ENCODE measurements at regions not wholly inside any gene's neighbourhood (a gene's known extent, or its start where the extent isn't known, plus 50 kb on each side); places are given as distances from the start of the nearest gene placed in this dataset.

GRCh38 chr3:178060407-178060806, 475.8 kb upstream of the KCNMB2 start:
- TF ChIP-seq, protein P1, sequence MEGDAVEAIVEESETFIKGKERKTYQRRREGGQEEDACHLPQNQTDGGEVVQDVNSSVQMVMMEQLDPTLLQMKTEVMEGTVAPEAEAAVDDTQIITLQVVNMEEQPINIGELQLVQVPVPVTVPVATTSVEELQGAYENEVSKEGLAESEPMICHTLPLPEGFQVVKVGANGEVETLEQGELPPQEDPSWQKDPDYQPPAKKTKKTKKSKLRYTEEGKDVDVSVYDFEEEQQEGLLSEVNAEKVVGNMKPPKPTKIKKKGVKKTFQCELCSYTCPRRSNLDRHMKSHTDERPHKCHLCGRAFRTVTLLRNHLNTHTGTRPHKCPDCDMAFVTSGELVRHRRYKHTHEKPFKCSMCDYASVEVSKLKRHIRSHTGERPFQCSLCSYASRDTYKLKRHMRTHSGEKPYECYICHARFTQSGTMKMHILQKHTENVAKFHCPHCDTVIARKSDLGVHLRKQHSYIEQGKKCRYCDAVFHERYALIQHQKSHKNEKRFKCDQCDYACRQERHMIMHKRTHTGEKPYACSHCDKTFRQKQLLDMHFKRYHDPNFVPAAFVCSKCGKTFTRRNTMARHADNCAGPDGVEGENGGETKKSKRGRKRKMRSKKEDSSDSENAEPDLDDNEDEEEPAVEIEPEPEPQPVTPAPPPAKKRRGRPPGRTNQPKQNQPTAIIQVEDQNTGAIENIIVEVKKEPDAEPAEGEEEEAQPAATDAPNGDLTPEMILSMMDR (IDR thresholded peaks at IDR 0.05), result no peak
- H3K4me3 ChIP-seq, result no peak overlapping the region
- intact Hi-C loops (cut with DNase I), result no loop called here
- H3K4me1 ChIP-seq, result no peaks in the 10 kb centered on the region
- H3K9me3 ChIP-seq, result no peaks in the 10 kb centered on the region
- no peaks in the 10 kb centered on the region for H3K36me3 ChIP-seq (ENCODE audit: insufficient read depth in 1 of 2, low read depth in 1 of 2)
- no peak for DNase-seq
- no peaks in the 10 kb centered on the region for H3K27me3 ChIP-seq (ENCODE audit: insufficient read depth in 3 of 3, low read length in 2 of 3)
- WGBS, 3 donors, result 38 to 59% (median 57%) methylated on average over 2 of the region's 2 CpGs
- peak; percentile 33 to 72 (median 54) for ATAC-seq
- H3K27ac ChIP-seq, result no peak overlapping the region

GRCh38 chr3:178062126-178062525, 474.1 kb upstream of the KCNMB2 start:
- no peaks in the 10 kb centered on the region for H3K36me3 ChIP-seq (ENCODE audit: insufficient read depth in 1 of 2, low read depth in 1 of 2)
- no peaks in the 10 kb centered on the region for H3K27me3 ChIP-seq (ENCODE audit: insufficient read depth in 3 of 3, low read length in 2 of 3)
- ATAC-seq (no peak), DNase-seq (no peak)
- intact Hi-C loops (cut with DNase I), result no loop called here
- H3K9me3 ChIP-seq, result peaks cover 6% of the 10 kb centered on the region
- no peaks in the 10 kb centered on the region for H3K4me1 ChIP-seq
- H3K4me3 ChIP-seq, result no peak overlapping the region
- TF ChIP-seq, protein P1 (IDR thresholded peaks at IDR 0.05), result no peak
- 92 to 98% (median 97%) methylated on average over 1 of the region's 1 CpG for WGBS, 3 donors
- no peak overlapping the region for H3K27ac ChIP-seq

DNA sequence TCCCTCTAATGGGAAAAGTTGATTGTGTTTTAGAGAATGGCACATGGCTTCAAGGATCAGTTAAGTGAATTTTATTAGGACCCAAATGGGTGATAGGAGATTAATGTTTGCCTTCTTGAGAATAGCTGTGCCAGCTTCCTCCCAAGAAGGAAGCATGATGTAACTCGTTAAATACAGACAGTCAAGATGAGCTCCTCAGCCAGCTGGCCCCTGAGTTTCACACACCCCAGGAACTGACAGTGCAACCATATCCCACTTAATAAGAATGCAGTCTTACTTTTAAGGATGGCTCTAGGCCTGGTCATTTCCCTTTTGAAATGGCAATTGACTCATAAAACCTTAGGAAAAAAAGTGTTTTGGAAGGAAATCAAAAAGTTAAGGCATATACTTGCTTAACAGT, 472.8 kb upstream of the KCNMB2 start:
- 33 to 54% (median 35%) methylated on average over 1 of the region's 1 CpG for WGBS, 3 donors
- DNase-seq (peak in 1 of 2 donors; percentile 28), ATAC-seq (peak in 1 of 4 donors; percentile 30)
- no peak overlapping the region for H3K4me3 ChIP-seq
- intact Hi-C loops (cut with DNase I), result no loop called here
- no peaks in the 10 kb centered on the region for H3K27me3 ChIP-seq (ENCODE audit: insufficient read depth in 3 of 3, low read length in 2 of 3)
- peaks cover 6% of the 10 kb centered on the region for H3K9me3 ChIP-seq
- no peaks in the 10 kb centered on the region for H3K4me1 ChIP-seq
- TF ChIP-seq, protein P1 (IDR thresholded peaks at IDR 0.05), result no peak
- H3K27ac ChIP-seq, result no peak overlapping the region
- H3K36me3 ChIP-seq (ENCODE audit: insufficient read depth in 1 of 2, low read depth in 1 of 2), result no peaks in the 10 kb centered on the region

DNA sequence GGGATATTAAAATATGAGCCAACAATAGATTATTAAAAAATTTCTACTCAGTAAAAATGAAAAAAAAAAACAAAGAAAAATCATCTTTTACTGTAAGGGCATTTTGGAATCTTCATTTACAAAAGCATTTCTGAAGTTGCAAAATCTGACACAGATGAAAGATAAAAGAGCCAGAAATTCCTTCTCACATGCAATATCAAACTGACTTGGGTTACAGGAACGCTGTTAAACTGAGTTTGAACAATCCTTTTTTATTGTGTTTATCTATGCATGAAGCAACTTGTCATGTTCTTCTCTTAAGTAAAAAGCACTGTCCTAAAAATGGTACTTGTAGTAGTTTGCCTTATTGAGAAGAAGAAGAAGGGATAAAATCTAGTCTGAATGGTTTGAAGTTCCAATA, 468.5 kb upstream of the KCNMB2 start:
- H3K36me3 ChIP-seq (ENCODE audit: insufficient read depth in 1 of 2, low read depth in 1 of 2), result no peaks in the 10 kb centered on the region
- no peak overlapping the region for H3K4me3 ChIP-seq
- H3K27me3 ChIP-seq (ENCODE audit: insufficient read depth in 3 of 3, low read length in 2 of 3), result no peaks in the 10 kb centered on the region
- DNase-seq (no peak), ATAC-seq (no peak)
- WGBS, 3 donors, result 42 to 54% (median 51%) methylated on average over 1 of the region's 1 CpG
- H3K4me1 ChIP-seq, result no peaks in the 10 kb centered on the region
- TF ChIP-seq, protein P1 (IDR thresholded peaks at IDR 0.05), result no peak
- H3K27ac ChIP-seq, result no peak overlapping the region
- peaks cover 6% of the 10 kb centered on the region for H3K9me3 ChIP-seq
- intact Hi-C loops (cut with DNase I), result no loop called here
